RPMI7951 (cell line): ENCODE measurements at regions not wholly inside any gene's neighbourhood (a gene's known extent, or its start where the extent isn't known, plus 50 kb on each side); places are given as distances from the start of the nearest gene placed in this dataset.

ENCODE experiments used
- DNase-seq: peaks from one replicate; pipeline ENCODE4 v3.0.0-alpha.2; 2012; ENCODE audit warnings: low read depth

DNA sequence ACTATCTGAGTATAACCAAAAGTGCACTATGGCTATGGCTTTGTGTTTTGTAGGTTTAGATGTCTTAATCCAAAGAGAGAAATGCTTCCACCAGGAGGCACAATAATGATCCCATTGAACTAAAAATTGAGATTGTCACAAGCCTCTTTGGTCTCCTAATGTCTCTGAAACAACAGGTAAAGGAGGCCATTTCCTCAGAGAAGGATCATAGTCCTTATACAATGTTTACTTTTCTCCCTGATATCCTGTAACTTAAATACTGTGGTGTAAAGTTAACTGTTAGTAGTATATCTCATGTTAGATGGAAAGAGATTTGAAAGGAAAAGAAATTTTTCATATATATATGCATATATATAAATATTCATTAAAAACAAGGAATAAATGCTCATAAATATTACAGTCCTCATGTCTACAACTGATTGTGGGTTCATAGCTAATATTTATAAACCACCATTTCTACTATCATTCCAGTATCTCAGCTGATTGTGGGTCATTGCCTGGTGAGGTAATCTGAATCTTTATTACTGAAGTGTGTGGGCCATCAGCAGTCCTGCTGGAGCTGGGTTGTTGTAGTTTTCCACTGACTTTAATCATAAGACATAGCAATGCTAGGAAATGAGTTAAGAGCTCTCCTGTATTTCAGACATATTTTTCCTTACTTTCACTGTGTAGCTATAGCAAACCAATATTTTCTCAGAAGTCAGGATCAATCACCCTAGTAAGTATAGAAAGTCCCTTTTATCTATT lies 1230.4 kb downstream of the PCDH18 start:
- no peak for DNase-seq

DNA sequence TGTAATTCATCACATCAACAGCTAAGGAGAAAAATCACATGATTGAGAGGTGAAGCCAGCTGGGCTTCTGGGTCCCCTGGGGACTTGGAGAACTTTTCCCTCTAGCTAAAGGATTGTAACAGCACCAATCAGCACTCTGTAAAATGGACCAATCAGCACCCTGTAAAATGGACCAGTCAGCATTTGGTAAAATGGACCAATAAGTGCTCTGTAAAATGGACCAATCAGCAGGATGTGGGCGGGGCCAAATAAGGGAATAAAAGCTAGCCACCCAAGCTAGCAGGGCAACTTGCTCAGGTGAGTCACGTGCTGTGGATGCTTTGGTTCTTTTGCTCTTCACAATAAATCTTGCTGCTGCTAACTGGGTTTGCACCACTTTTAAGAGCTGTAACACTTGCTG lies 1248.3 kb downstream of the PCDH18 start:
- no peak for DNase-seq

DNA sequence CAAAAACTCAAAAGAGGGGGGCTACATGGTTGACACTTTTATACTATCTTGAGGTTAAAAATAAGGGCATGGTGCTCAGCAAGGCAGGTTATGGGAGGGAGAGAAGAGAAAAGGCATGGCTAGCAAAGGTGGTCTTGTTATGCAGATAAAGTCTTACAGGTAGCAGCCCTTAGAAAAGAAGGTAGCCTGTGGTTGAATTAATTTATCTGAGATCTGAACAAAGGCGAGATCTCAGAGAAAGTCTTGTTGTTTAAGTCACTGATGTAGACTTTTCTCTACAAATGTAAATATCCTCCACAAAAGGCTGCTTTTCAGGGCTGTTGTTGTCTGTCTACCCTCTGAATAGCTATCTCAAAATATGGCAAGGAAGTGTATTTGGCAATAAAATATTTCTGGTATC lies 1250.4 kb downstream of the PCDH18 start:
- no peak for DNase-seq

DNA sequence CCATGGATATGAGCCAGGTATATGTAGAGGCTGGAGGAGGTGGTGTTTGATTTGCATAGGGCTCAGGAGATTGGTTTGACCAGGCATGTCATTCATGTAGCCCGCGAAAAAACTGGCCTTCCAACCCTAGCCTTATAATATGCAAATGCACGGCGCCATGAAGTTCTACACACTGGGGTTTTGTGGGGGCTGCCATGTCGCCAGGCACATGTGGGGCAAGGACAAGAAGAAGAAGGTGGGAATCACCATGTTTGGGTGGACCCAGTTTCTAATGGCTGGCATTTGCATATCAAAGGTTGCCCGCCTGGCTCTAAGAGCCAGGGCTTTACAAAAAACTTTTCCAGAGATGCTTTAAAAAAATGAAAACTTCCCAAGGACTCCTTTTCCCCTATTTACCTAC lies 1251.0 kb downstream of the PCDH18 start:
- DNase-seq = no peak

DNA sequence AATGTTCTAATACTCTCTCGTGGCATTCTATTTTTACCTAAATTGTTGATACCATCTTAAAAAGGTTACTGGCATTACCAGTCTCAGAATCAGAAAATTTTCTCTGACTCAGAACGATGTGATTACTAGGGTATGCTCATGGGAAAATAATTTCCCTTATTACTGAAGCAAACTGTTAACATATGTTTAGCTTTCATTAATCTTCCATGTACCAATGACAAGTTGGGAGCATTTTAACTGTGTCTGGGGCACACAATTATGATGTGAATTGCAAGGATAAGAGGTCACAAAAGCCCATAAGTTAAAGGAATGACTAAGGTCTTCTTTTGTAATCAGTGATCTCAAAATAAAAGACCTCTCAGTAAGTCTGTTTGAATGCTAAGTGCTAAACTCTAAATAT lies 1254.6 kb downstream of the PCDH18 start:
- DNase-seq = no peak

DNA sequence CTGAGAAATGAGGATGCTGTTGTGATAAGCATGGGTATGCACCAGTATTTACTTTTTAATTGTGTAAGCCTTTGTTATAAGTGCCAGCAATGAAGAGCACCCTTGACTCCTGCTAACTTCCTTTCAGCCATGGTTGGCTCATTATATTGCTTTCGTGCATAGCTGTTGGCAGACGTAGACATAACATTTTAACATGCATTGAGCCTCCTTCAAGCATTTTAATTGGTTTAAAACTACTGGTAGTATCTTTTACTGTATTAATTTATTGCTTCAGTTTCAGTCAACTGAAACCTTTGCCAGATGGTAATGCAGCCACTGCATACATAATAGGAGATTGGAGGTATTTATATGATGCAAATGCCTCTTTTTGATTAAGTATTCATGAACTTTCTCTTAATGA lies 1285.4 kb downstream of the PCDH18 start:
- no peak for DNase-seq

DNA sequence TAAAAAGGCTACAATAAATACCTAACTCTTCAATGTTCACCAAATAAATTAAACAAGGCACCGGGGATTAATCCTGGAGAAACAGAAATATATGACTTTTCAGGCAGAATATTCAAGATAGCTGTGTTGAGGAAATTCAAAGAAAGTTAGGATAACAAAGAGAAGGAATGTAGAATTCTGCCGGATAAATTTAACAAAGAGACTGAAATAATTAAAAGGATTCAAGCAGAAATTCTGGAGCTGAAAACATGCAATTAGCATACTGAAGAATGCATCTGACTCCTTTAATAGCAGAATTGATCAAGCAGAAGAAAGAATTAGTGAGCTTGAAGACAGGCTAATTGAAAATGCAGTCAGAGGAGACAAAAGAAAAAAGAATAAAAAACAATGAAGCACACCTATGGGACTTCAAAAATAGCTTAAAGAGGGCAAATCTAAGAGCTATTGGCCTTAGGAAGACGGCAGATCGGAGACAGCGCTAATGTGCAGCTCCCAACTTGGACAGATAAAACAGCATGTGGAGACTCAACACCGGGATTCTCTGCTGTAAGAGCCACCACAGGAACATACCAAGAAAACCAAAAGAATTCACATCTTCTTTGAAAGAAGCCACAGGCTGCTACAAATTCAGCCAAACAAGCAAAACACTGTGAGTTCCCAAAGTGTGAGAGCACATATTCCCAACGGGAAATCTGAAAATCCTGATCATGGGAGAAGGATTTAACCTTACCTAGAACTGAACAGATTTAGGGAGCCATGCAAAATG lies 1290.9 kb downstream of the PCDH18 start:
- DNase-seq = no peak

DNA sequence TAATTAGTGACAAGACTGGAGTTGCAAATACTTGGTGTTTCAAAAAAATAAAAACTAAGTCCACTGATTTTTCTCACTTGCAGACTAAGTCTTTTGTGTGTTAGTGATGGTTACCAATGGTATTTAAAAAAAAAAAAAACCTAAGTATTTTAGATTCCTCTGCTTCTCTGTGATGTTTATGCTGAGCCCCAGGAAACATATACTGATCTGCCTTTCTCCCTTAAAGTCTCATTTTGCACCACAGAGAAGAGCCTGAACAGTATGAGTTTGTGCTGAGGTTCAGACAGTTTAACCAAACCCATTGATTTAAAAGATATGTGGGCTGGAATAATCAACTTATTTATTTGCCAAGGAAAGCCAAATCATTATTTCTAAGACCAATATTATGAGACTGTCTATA lies 1305.0 kb downstream of the PCDH18 start:
- DNase-seq = no peak

DNA sequence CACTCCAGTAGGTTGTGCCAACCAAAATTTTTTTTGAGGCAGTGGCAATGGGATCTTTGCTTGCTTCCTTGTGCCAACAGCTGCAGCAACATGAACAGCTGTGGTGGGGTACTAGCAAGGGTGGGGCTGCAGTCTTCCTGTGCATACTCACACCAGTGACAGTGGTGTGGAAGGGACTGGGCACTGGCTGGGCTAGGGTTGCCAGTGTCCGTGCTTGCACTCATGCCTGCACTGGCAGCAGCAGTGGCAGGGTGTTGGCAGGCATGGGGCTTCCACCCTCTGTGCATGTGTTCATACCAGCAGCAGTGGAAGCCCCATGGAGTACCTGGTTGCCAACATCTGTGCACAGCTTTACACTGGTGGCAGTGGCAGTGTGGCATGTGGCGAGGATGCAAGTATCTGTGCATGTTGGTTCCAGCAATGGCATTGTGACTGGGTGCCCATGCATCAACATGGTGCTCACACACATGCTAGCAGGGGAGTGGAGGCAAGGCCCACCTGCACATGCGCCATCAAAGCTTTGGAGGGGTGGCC lies 1312.6 kb downstream of the PCDH18 start:
- DNase-seq = no peak

DNA sequence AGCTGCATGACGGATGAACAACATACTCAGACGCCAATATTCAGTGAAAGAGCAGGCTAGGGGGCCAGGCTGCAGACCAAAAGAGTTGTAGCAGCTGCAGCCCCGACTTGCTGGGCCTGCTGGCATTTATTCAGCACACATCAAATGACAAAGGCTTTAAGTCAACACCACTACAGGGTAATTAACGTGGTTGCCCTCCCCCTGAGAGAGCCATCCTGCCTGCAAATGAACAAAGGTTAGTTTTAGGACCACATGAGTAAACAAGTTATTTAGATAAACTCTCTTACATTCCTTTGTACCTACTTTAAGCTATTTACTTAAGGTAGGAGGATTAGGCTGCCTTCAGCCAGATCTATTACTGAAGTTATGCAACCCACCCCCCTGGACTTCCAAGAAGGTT lies 1329.1 kb downstream of the PCDH18 start:
- no peak for DNase-seq

DNA sequence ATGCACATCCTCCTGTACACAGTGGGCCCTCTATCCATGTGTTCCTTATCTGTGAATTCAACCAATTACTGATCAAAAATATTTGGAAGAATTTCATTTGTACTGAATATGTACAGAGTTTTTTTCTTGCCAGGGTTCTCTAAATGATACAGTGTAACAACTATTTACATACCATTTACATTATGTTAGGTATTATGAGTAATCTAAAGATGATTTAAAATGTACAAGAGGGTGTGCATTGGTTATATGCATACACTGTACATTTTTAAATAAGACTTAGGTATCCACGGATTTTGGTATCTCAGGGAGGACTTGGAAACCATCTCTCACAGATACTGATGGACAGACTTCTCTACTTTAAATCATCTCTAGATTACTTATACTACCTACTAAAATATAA lies 1333.9 kb downstream of the PCDH18 start:
- no peak for DNase-seq

DNA sequence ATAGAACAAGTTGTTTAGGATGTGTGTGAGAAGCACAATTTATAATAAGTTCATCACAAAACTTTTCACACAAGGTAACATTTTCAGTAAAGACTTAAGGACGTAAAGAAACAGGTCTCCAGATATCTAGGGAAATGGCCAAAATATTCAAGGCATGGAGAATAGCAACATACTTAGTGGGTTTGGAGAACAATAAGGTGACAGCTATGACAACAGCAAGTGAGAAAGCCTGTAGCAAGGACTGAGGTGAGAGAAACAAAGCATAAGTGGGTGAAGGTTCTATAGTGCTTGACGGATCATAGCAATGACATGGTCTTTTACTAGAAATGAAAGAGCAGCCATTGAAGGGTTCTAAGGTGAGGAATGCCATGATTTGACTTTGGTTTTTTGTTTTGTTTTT lies 1337.3 kb downstream of the PCDH18 start:
- no peak for DNase-seq

DNA sequence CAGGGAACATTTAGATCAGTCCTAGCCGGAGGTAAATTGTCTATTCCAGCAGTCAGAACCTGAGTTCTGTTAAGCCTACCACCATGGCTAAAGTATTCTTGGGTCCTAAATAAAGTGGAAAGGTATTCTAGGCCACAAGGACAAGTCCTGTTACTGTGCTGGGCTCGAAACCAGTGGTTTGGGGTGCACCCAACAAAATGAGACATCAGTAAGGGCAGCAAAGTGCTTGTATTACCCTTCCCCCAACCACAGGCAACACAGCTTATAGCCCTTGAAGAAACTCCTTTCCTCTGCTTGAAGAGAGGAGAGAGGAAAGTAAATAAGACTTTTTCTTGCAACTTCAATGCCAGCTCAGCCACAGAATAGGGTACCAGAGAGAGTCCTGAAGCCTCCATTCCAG lies 1345.6 kb downstream of the PCDH18 start:
- DNase-seq = no peak

DNA sequence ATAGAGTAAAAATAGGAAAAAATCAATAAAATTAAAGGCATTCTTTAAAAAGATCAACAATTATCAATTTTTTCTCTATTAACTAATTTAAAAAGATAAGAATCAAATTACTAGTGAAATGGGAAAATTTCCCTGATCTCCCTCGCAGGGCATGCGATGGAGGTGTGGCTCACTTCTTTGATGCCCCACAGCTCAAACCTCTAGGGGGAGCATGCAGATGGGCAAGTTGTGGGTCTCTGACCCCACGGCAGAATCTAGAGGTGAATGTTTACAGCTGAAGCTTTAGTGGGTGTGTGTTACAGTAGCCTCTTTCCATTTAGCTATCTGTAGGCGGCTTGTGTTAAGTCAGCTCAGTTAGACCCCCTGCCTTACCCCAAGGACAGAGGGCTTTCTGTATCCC lies 1348.8 kb downstream of the PCDH18 start:
- no peak for DNase-seq

DNA sequence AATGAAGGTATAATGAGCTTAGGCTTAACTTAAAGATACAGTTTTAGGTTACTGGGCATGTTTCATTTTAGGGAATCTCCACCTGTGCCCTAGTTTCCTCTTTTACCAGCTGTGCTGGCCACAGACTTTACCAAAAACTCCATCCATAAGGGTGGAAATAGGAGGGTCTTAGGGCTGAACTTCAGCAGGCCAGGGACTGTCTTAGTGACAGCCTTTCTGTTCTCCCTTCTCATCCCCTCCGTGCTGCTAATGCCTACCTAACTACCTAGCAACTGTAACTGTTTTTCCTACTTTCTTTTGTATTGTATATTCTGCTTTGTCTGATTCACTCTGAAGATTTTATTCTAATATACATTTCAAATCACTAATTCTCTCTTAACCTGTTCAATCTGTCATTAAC lies 1375.3 kb downstream of the PCDH18 start:
- DNase-seq = no peak

DNA sequence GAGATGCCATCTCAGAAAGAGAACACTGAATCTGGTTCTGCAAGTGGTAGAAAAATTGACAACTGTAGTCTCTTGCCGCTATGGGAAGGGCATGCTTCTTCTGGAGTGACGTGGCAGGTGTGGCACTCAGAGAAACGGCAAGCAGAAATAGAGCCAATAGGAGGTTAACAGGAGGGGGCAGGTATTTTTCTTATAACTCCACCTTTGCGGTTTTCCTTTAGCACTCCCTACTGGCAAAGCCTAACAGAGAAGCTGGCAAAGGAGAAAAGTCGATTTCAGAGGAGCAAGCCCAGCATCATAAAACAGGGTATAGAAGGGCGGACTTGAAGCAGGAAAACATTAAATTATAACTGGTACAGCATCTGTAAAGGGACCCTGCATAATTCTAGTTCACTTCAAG lies 1382.2 kb downstream of the PCDH18 start:
- no peak for DNase-seq

DNA sequence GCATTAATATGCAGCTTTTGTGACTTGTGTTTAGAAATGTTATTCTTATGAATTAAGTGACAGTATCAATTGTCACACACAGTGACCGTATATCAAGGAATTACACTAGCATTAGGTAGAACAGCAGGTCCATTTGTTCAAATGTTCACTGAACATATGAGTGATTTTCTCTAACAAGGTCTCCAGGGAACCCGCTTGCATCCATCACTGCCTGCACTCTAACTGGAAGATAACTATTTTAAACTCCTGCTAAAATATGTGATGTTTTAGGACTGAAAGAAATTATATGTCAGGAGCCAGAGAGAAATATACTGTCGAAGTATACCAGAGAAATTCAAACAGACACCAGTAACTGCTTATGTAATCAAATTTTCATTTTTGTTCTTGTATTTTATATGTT lies 1395.7 kb downstream of the PCDH18 start:
- DNase-seq = no peak

DNA sequence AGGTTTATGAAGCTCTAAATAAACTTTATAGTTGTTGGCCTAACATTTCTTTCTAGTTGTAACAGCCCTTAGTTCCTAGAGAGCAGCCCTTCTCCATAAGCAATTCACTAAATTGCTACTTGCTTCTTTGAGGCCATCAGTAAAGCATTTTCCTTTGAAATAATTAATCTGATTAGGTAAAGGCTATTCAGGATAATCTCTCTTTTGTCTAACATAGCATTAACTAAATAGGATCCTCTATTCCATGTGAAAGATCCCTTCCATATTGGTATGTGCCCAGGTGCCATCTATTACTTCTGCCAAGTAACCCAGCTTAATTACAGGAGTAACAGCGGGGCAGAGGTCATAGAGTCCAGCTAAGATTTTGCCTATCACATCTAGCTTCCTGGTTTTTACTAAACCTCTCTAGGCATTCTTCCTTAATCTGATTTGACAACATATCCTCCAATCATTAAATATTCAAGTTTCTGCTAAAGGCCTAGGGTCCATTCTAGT lies 1408.0 kb downstream of the PCDH18 start:
- DNase-seq = no peak

DNA sequence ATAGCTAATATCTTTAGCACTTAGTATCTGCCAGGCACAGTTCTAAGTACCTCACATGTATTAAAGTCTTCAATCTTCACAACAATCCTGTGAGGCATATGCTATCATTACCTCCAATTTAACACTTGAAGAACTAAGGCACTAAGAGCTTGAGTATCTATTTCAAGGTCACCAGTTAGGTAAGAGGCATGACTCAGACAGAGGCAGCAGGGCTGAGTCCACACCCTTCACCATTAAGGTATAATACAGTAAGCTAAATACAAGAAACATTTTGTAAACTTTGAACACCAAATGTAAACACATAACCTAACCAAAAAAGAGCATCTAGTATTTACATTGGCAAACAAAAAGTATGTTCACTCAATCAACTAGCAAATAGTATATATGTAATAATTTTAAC lies 1410.9 kb downstream of the PCDH18 start:
- DNase-seq = no peak

DNA sequence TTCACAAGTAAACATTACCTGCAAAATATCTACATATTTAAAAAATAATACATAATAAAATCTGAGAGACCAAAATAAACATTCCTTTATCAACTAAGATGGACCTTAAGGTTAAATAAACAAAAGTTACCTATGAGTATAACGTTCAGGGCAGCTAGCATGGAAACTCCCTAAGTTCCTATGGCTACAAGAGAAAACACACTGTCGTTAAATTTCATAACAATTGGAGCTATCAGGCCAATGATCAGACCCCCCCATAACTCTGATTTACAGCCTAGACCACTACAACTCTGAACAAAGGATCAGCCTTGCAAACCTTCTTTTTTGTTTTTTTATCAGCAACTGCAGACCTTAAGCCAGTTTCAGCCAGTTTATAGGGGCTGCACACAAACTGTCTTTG lies 1418.4 kb downstream of the PCDH18 start:
- no peak for DNase-seq

DNA sequence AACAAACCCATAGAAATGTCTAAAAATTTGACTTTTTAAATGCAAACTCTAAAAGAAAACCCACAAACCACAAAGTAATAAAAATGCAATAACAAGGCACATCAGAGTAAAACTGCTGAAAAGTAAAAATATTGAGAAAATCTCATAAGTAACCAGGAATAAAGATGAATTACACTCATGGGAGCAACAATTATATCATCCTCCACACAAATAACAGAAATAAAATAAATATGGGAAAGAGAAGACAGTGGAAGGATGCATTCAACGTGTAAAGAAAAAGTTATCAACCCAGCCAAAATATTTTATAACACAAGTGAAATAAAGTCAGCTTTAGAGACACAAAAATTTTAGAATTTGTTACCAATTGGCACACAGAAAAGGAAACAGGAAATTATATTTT lies 1420.2 kb downstream of the PCDH18 start:
- DNase-seq = no peak

DNA sequence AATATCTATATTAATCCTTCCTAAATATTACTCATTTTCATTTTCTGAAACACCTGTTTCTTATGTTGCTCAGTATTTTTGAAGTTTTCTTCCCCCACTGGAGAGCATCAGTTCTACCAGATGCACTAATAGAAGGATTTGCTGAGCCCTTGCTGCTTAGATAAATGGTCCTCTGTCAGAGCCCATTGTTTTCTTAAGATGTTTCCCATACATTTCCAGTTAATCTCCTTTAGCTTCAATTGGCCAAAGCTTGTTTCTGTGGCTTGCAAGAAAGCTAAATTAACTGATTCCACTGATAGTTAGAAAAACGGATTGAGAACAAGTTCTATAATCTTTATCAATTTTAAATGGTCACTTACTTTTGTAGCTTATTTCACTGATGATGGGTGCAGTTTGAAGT lies 1425.5 kb downstream of the PCDH18 start:
- no peak for DNase-seq

DNA sequence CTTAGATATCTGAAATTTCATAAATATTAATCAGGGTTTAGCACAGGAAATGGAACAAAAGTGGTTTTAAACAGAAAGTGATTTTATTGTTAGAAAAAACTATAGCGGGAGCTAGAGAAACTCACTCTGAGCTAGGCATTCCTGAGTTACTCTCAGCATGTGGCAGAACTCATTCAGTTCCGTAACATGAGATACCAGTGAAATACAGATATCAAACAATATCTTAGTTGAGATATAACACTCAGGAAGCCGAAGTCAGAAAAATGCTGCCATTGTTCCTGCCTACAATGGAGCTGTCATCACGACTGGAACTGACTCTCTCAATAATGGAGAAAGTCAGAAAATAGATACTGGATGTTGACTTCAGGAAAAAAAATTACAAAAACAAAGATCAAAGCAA lies 1428.7 kb downstream of the PCDH18 start:
- no peak for DNase-seq
